Gastroesophageal sphincter (tissue), 4 donors: ENCODE measurements at regions not wholly inside any gene's neighbourhood (a gene's known extent, or its start where the extent isn't known, plus 50 kb on each side); places are given as distances from the start of the nearest gene placed in this dataset.

ENCODE experiments used
- ATAC-seq: fragments of 150-250 bp; one replicate; pipeline ENCODE4 v1.9.1; 2016; ENCODE audit warnings: mild to moderate bottlenecking, moderate library complexity
- H3K27ac ChIP-seq, 4 donors: fragments of 200-600 bp; sonication (generic) in 3 of 4; 1 replicate in 3 of 4; 2 replicates in 1 of 4; pipeline ENCODE4 v1.5.1; 2016 to 2019
- H3K27me3 ChIP-seq: fragments of 200-600 bp; sonication (generic); one replicate; pipeline ENCODE4 v1.5.1; 2019
- H3K36me3 ChIP-seq, 2 donors: fragments of 200-600 bp; sonication (generic); one replicate each; pipeline ENCODE4 v1.5.1; 2019; ENCODE audit warnings: control low read depth in 1 of 2
- H3K4me1 ChIP-seq, 3 donors: fragments of 200-600 bp; sonication (generic); 1 replicate in 2 of 3; 2 replicates in 1 of 3; pipeline ENCODE4 v1.5.1; 2016 to 2019; ENCODE audit warnings: control low read depth in 2 of 3
- H3K4me3 ChIP-seq, 2 donors: fragments of 200-600 bp; sonication (generic); one replicate each; pipeline ENCODE4 v1.5.1; 2019; ENCODE audit warnings: mild to moderate bottlenecking in 1 of 2, moderate library complexity in 1 of 2
- H3K9me3 ChIP-seq, 3 donors: fragments of 200-600 bp; sonication (generic); one replicate each; pipeline ENCODE4 v1.5.1; 2017 to 2019; ENCODE audit warnings: control low read depth in 2 of 3
- EP300 ChIP-seq: sonication (generic); formaldehyde crosslinking; IDR thresholded peaks from one replicate; pipeline ENCODE4 v1.6.1; 2017; ENCODE audit warnings: antibody characterized with exemption, mild to moderate bottlenecking
- POLR2A ChIP-seq, 2 donors: fragments of 450-650 bp; IDR thresholded peaks; one replicate each; pipeline ENCODE4 v1.6.1; 2017; ENCODE audit warnings: antibody characterized with exemption in 2 of 2, mild to moderate bottlenecking in 2 of 2, moderate library complexity in 1 of 2
- POLR2AphosphoS5 ChIP-seq: sonication (generic); formaldehyde crosslinking; IDR thresholded peaks from one replicate; pipeline ENCODE4 v1.6.1; 2017; ENCODE audit warnings: antibody characterized with exemption
- WGBS, 2 donors: methylation state at CpG; one replicate each; pipeline ENCODE4 v1.1.5; 2018; ENCODE audit warnings: low coverage in 1 of 2; 5-methylcytosine and 5-hydroxymethylcytosine counted together
- TF ChIP-seq, protein P1 (sequence below), 4 experiments: fragments of 200-600 bp in 2 of 4; fragments of 450-650 bp in 2 of 4; sonication (generic) in 1 of 4; IDR thresholded peaks; one replicate each; pipeline ENCODE4 v1.5.1; 2017 to 2019; ENCODE audit warnings: antibody characterized with exemption in 4 of 4, mild to moderate bottlenecking in 2 of 4, moderate library complexity in 2 of 4

- Histone ChIP-seq H3K9me3 (no peaks in the 10 kb centered on the region), H3K4me3 (no peak overlapping the region), H3K4me1 (no peaks in the 10 kb centered on the region), H3K36me3 (no peaks in the 10 kb centered on the region), H3K27ac (no peak overlapping the region), H3K27me3 (no peaks in the 10 kb centered on the region)
- TF ChIP-seq, protein P1, sequence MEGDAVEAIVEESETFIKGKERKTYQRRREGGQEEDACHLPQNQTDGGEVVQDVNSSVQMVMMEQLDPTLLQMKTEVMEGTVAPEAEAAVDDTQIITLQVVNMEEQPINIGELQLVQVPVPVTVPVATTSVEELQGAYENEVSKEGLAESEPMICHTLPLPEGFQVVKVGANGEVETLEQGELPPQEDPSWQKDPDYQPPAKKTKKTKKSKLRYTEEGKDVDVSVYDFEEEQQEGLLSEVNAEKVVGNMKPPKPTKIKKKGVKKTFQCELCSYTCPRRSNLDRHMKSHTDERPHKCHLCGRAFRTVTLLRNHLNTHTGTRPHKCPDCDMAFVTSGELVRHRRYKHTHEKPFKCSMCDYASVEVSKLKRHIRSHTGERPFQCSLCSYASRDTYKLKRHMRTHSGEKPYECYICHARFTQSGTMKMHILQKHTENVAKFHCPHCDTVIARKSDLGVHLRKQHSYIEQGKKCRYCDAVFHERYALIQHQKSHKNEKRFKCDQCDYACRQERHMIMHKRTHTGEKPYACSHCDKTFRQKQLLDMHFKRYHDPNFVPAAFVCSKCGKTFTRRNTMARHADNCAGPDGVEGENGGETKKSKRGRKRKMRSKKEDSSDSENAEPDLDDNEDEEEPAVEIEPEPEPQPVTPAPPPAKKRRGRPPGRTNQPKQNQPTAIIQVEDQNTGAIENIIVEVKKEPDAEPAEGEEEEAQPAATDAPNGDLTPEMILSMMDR (IDR thresholded peaks at IDR 0.05), result no peak
- TF ChIP-seq POLR2A (IDR thresholded peaks at IDR 0.05) (no peak), EP300 (no peak), POLR2AphosphoS5 (no peak)
- WGBS, 2 donors, result 51 to 55% methylated on average over 4 of the region's 4 CpGs
- no peak for ATAC-seq
Measured at GRCh38 chr1:65703853-65704252, 88.8 kb upstream of the PDE4B start.

- H3K4me1 ChIP-seq, result no peaks in the 10 kb centered on the region
- TF ChIP-seq, protein P1 (IDR thresholded peaks at IDR 0.05), result no peak
- TF ChIP-seq POLR2A (IDR thresholded peaks at IDR 0.05), result no peak
- no peak for TF ChIP-seq POLR2AphosphoS5
- TF ChIP-seq EP300, result no peak
- no peak overlapping the region for H3K27ac ChIP-seq
- H3K9me3 ChIP-seq, result no peaks in the 10 kb centered on the region
- WGBS, 2 donors, result 29 to 80% methylated on average over 1 to 2 of the region's 2 CpGs
- no peak overlapping the region for H3K4me3 ChIP-seq
- H3K36me3 ChIP-seq, result no peaks in the 10 kb centered on the region
- no peak for ATAC-seq
- no peaks in the 10 kb centered on the region for H3K27me3 ChIP-seq
Measured at GRCh38 chr1:65704318-65704717, 88.4 kb upstream of the PDE4B start.

- WGBS, 2 donors, result 100% methylated on average over 2 of the region's 3 CpGs; no CpG with 5 or more reads in 1 of the 2 donors
- no peak for TF ChIP-seq POLR2AphosphoS5
- no peak for TF ChIP-seq EP300
- TF ChIP-seq, protein P1 (IDR thresholded peaks at IDR 0.05), result no peak
- TF ChIP-seq POLR2A (IDR thresholded peaks at IDR 0.05), result no peak
- H3K4me1 ChIP-seq, result no peaks in the 10 kb centered on the region
- no peaks in the 10 kb centered on the region for H3K27me3 ChIP-seq
- H3K36me3 ChIP-seq, result no peaks in the 10 kb centered on the region
- no peak overlapping the region for H3K4me3 ChIP-seq
- no peaks in the 10 kb centered on the region for H3K9me3 ChIP-seq
- no peak for ATAC-seq
- no peak overlapping the region for H3K27ac ChIP-seq
Measured at GRCh38 chr1:65717815-65718454, 74.8 kb upstream of the PDE4B start.

DNA sequence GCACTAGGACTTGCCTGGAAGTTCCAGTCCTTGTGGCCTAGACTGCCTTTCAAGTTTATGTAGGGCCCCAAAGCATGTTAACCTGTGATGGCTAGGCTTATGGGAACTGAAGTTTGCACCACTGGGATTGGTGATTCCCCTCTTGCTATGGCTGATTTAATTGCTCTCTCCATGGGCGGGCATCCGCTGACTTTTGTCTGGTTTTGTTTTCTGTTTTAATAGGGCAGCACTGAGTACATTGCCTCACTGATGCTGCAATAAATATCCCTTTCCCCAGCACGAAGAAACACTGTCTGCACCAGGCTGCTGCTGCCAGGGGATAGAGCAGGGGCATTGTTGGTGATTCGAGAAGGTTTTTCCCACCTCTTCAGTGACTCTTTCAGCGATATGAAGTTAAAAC lies 73.3 kb upstream of the PDE4B start:
- no peak for ATAC-seq
- no peak overlapping the region for H3K4me3 ChIP-seq
- TF ChIP-seq, protein P1 (IDR thresholded peaks at IDR 0.05), result no peak
- no peak for TF ChIP-seq POLR2A (IDR thresholded peaks at IDR 0.05)
- TF ChIP-seq EP300, result no peak
- TF ChIP-seq POLR2AphosphoS5, result no peak
- H3K36me3 ChIP-seq, result no peaks in the 10 kb centered on the region
- H3K27ac ChIP-seq, result no peak overlapping the region
- no peaks in the 10 kb centered on the region for H3K27me3 ChIP-seq
- H3K9me3 ChIP-seq, result no peaks in the 10 kb centered on the region
- 67 to 77% methylated on average over 3 to 5 of the region's 5 CpGs for WGBS, 2 donors
- no peaks in the 10 kb centered on the region for H3K4me1 ChIP-seq

DNA sequence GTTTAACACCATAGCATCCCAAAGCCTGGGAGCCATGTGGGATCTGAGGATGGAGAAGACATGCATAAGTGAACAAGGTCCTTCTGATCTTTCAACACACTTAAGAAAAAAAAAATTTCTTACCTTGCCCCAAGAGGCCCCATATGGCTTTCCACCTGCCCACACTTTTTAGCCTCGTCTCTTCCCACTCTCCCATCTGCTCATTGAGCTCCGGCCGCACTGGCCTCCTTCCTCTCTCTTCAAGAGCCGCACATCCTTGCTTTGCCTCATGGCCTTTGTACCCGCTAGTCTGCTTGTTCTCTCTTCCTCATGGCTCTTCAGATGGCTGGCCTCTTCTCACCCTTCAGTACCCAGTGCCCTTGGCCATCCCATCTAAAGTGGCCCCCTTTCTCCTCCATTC lies 70.2 kb upstream of the PDE4B start:
- Histone ChIP-seq H3K27me3 (no peaks in the 10 kb centered on the region), H3K4me1 (no peaks in the 10 kb centered on the region), H3K9me3 (no peaks in the 10 kb centered on the region), H3K4me3 (no peak overlapping the region), H3K27ac (no peak overlapping the region), H3K36me3 (no peaks in the 10 kb centered on the region)
- TF ChIP-seq POLR2A (IDR thresholded peaks at IDR 0.05) (no peak), EP300 (no peak), POLR2AphosphoS5 (no peak)
- TF ChIP-seq, protein P1 (IDR thresholded peaks at IDR 0.05), result no peak
- ATAC-seq, result no peak
- 90 to 91% methylated on average over 4 to 5 of the region's 5 CpGs for WGBS, 2 donors
